HPDE6-E6E7 (cell line): ENCODE measurements at regions not wholly inside any gene's neighbourhood (a gene's known extent, or its start where the extent isn't known, plus 50 kb on each side); places are given as distances from the start of the nearest gene placed in this dataset.

Experiments used
- DNase-seq: peaks from one replicate; pipeline ENCODE4 v3.0.0; 2011; ENCODE audit warnings: missing footprints; ENCODE audit errors: extremely low spot score

GRCh38 chr10:36313142-36313541 is 671.0 kb upstream of the FZD8 start:
- DNase-seq: no peak

GRCh38 chr10:36303896-36304295 is 661.8 kb upstream of the FZD8 start:
- DNase-seq: no peak

- no peak for DNase-seq
Observed at GRCh38 chr10:36302086-36302485, 660.0 kb upstream of the FZD8 start.

- no peak for DNase-seq
Observed at GRCh38 chr10:36301539-36301938, 659.4 kb upstream of the FZD8 start.

GRCh38 chr10:36301139-36301538 is 659.0 kb upstream of the FZD8 start:
- no peak for DNase-seq

- DNase-seq: no peak
Observed at GRCh38 chr10:36283827-36284226, 641.7 kb upstream of the FZD8 start.

- no peak for DNase-seq
Observed at GRCh38 chr10:36281831-36282331, 639.8 kb upstream of the FZD8 start.

GRCh38 chr10:36280890-36281499 is 638.9 kb upstream of the FZD8 start:
- no peak for DNase-seq

GRCh38 chr10:36280321-36280741 is 638.2 kb upstream of the FZD8 start:
- DNase-seq: no peak

- no peak for DNase-seq
Observed at GRCh38 chr10:36278176-36278575, 636.1 kb upstream of the FZD8 start.

GRCh38 chr10:36277459-36277858 is 635.4 kb upstream of the FZD8 start:
- no peak for DNase-seq

GRCh38 chr10:36271627-36272340 is 629.7 kb upstream of the FZD8 start:
- DNase-seq: no peak

- DNase-seq: no peak
Observed at GRCh38 chr10:36269222-36269621, 627.1 kb upstream of the FZD8 start.

GRCh38 chr10:36266923-36267322 is 624.8 kb upstream of the FZD8 start:
- DNase-seq: peak; percentile 1

- DNase-seq: no peak
Observed at GRCh38 chr10:36265741-36266140, 623.6 kb upstream of the FZD8 start.

GRCh38 chr10:36263871-36264270 is 621.8 kb upstream of the FZD8 start:
- DNase-seq: no peak

- no peak for DNase-seq
Observed at GRCh38 chr10:36256948-36257356, 614.9 kb upstream of the FZD8 start.

GRCh38 chr10:36256166-36256565 is 614.1 kb upstream of the FZD8 start:
- DNase-seq: no peak

GRCh38 chr10:36254199-36254598 is 612.1 kb upstream of the FZD8 start:
- DNase-seq: no peak

GRCh38 chr10:36253731-36254130 is 611.6 kb upstream of the FZD8 start:
- DNase-seq: no peak

- no peak for DNase-seq
Observed at GRCh38 chr10:36251068-36251467, 609.0 kb upstream of the FZD8 start.

- no peak for DNase-seq
Observed at GRCh38 chr10:36248304-36248981, 606.3 kb upstream of the FZD8 start.

GRCh38 chr10:36247478-36247877 is 605.4 kb upstream of the FZD8 start:
- DNase-seq: no peak
